ENCODE measurements at regions not wholly inside any gene's neighbourhood (a gene's known extent, or its start where the extent isn't known, plus 50 kb on each side); places are given as distances from the start of the nearest gene placed in this dataset.

DNA sequence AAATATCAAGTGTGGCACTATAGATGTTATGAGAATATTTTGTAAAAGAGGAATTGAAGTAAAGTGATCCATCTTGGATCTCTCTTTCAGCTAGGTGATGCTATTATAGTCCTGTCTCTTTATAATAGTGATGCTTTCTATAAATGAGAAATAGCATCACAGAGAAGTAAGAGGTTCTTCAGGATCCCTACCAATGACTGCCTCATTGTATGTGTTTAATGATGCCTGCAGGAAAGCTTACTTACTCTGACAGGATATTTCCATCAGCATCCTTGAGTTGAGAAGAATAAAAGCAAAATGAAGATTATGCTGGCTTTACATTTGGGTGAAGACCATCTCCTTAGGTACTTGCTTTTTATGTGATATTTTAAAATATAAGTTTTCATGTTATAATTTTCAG is 846.0 kb upstream of the LRFN5 start:
- H3K4me2 ChIP-seq (ENCODE audit: low read length): no peak overlapping the region
- H3K79me1 ChIP-seq (ENCODE audit: low read length): peaks cover 2% of the 10 kb centered on the region
- no peaks in the 10 kb centered on the region for H3K4me1 ChIP-seq (ENCODE audit: control insufficient read depth in 1 of 2, insufficient read depth in 2 of 2, low read length in 2 of 2)
- H4K12ac ChIP-seq (ENCODE audit: low read depth, low read length): no peak overlapping the region
- no peak overlapping the region for H3K9ac ChIP-seq (ENCODE audit: low read length)
- H3K18ac ChIP-seq (ENCODE audit: low read length): no peak overlapping the region
- no peak overlapping the region for H2BK12ac ChIP-seq (ENCODE audit: low read length)
- H3K27ac ChIP-seq (ENCODE audit: low read depth, low read length): no peak overlapping the region
- H3K14ac ChIP-seq (ENCODE audit: low read length): no peak overlapping the region
- H3K4me3 ChIP-seq (ENCODE audit: low read depth, low read length): no peak overlapping the region
- no peak overlapping the region for H4K8ac ChIP-seq (ENCODE audit: low read depth, low read length)
- no peak overlapping the region for H4K91ac ChIP-seq (ENCODE audit: low read depth, low read length)
- no peaks in the 10 kb centered on the region for H3K36me3 ChIP-seq (ENCODE audit: control insufficient read depth in 1 of 2, insufficient read depth in 2 of 2, low read length in 2 of 2)
- no peaks in the 10 kb centered on the region for H3K79me2 ChIP-seq (ENCODE audit: control insufficient read depth, insufficient read depth, low read length, poor library complexity)
- H2AFZ ChIP-seq (ENCODE audit: insufficient read depth, low read length, poor library complexity): no peak overlapping the region
- no peak for DNase-seq
- no peak overlapping the region for H2BK5ac ChIP-seq (ENCODE audit: low read depth, low read length, poor library complexity)
- H3K4ac ChIP-seq (ENCODE audit: low read depth, low read length): no peak overlapping the region
- no peaks in the 10 kb centered on the region for H3K9me3 ChIP-seq (ENCODE audit: insufficient read depth, low read depth, low read length)
- H3K23ac ChIP-seq (ENCODE audit: low read length): no peak overlapping the region
- H2AK5ac ChIP-seq (ENCODE audit: low read length): no peak overlapping the region
- H3K27me3 ChIP-seq (ENCODE audit: insufficient read depth, low read length): no peaks in the 10 kb centered on the region
- H2BK120ac ChIP-seq (ENCODE audit: insufficient read depth, low read length, poor library complexity): no peak overlapping the region

DNA sequence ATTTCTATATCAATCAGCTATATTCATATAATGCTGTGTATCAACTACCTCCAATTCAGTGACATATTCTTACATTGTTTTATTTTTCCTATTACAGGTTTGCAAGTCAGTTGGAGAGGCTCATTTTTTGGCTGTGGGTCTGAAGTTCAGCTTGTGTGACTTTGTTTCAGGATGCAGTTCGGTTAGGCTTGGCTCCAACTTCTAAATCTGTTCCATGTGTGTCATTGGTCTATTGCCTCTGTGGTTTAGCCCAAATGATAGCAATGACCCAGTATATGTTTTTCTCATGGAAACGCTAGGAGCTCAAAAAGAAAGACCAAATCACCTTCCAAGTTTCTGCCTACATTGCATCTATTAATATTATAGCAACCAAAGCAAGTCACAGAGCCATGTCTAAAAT is 848.6 kb upstream of the LRFN5 start:
- WGBS (ENCODE audit: extremely low coverage, insufficient coverage, insufficient read length): no CpG with 5 or more reads among the region's 2 CpGs
- DNase-seq: no peak
- Histone ChIP-seq H3K18ac (ENCODE audit: low read length) (no peak overlapping the region), H3K14ac (ENCODE audit: low read length) (no peak overlapping the region), H2BK5ac (ENCODE audit: low read depth, low read length, poor library complexity) (no peak overlapping the region), H3K23ac (ENCODE audit: low read length) (no peak overlapping the region), H3K27ac (ENCODE audit: low read depth, low read length) (no peak overlapping the region), H3K4me2 (ENCODE audit: low read length) (no peak overlapping the region), H2AK5ac (ENCODE audit: low read length) (no peak overlapping the region), H3K4me1 (ENCODE audit: control insufficient read depth in 1 of 2, insufficient read depth in 2 of 2, low read length in 2 of 2) (no peaks in the 10 kb centered on the region), H3K4me3 (ENCODE audit: low read depth, low read length) (no peak overlapping the region), H3K79me1 (ENCODE audit: low read length) (peaks cover 2% of the 10 kb centered on the region), H2AFZ (ENCODE audit: insufficient read depth, low read length, poor library complexity) (no peak overlapping the region), H3K4ac (ENCODE audit: low read depth, low read length) (no peak overlapping the region), H2BK12ac (ENCODE audit: low read length) (no peak overlapping the region), H4K91ac (ENCODE audit: low read depth, low read length) (no peak overlapping the region), H2BK120ac (ENCODE audit: insufficient read depth, low read length, poor library complexity) (no peak overlapping the region), H3K9me3 (ENCODE audit: insufficient read depth, low read depth, low read length) (no peaks in the 10 kb centered on the region), H4K8ac (ENCODE audit: low read depth, low read length) (no peak overlapping the region), H3K27me3 (ENCODE audit: insufficient read depth, low read length) (no peaks in the 10 kb centered on the region), H3K36me3 (ENCODE audit: control insufficient read depth in 1 of 2, insufficient read depth in 2 of 2, low read length in 2 of 2) (no peaks in the 10 kb centered on the region), H3K79me2 (ENCODE audit: control insufficient read depth, insufficient read depth, low read length, poor library complexity) (no peaks in the 10 kb centered on the region), H3K9ac (ENCODE audit: low read length) (no peak overlapping the region), H4K12ac (ENCODE audit: low read depth, low read length) (no peak overlapping the region)

DNA sequence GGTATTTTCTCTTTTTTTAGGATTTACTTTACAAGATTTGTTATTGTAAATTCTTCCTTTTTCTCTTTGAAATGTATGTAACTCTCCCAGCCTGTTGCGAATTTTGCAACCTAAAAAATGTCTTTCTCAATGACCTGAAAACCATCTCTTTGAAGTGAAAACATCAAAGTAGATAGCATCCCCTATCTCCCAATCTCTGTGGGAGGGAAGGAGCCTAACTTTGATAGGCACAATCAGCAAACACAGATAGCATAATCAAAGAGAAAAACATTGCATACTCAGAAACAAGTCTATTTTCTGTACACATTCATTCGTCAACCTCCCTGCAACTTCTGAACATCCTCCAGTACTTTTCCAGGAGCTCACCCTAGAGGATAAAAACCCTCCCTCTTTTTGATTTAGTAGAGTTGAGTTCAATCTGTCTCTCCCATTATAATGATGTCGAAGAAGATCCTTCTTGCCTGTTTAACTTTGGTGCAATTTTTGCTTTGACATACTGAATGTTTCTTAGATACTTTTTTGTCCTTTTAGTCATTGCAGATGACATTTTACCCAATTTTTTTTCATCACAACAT is 849.2 kb upstream of the LRFN5 start:
- Histone ChIP-seq H2BK12ac (ENCODE audit: low read length) (no peak overlapping the region), H3K4ac (ENCODE audit: low read depth, low read length) (no peak overlapping the region), H3K9ac (ENCODE audit: low read length) (no peak overlapping the region), H3K14ac (ENCODE audit: low read length) (no peak overlapping the region), H4K12ac (ENCODE audit: low read depth, low read length) (no peak overlapping the region), H3K4me3 (ENCODE audit: low read depth, low read length) (no peak overlapping the region), H3K4me2 (ENCODE audit: low read length) (no peak overlapping the region), H2BK5ac (ENCODE audit: low read depth, low read length, poor library complexity) (no peak overlapping the region), H3K79me2 (ENCODE audit: control insufficient read depth, insufficient read depth, low read length, poor library complexity) (no peaks in the 10 kb centered on the region), H3K27me3 (ENCODE audit: insufficient read depth, low read length) (no peaks in the 10 kb centered on the region), H3K27ac (ENCODE audit: low read depth, low read length) (no peak overlapping the region), H2AK5ac (ENCODE audit: low read length) (no peak overlapping the region), H3K4me1 (ENCODE audit: control insufficient read depth in 1 of 2, insufficient read depth in 2 of 2, low read length in 2 of 2) (no peaks in the 10 kb centered on the region), H3K9me3 (ENCODE audit: insufficient read depth, low read depth, low read length) (no peaks in the 10 kb centered on the region), H2BK120ac (ENCODE audit: insufficient read depth, low read length, poor library complexity) (no peak overlapping the region), H2AFZ (ENCODE audit: insufficient read depth, low read length, poor library complexity) (no peak overlapping the region), H3K79me1 (ENCODE audit: low read length) (peaks cover 2% of the 10 kb centered on the region), H4K91ac (ENCODE audit: low read depth, low read length) (no peak overlapping the region), H4K8ac (ENCODE audit: low read depth, low read length) (no peak overlapping the region), H3K18ac (ENCODE audit: low read length) (no peak overlapping the region), H3K36me3 (ENCODE audit: control insufficient read depth in 1 of 2, insufficient read depth in 2 of 2, low read length in 2 of 2) (no peaks in the 10 kb centered on the region), H3K23ac (ENCODE audit: low read length) (no peak overlapping the region)
- WGBS (ENCODE audit: extremely low coverage, insufficient coverage, insufficient read length): no CpG with 5 or more reads among the region's 3 CpGs
- DNase-seq: no peak

DNA sequence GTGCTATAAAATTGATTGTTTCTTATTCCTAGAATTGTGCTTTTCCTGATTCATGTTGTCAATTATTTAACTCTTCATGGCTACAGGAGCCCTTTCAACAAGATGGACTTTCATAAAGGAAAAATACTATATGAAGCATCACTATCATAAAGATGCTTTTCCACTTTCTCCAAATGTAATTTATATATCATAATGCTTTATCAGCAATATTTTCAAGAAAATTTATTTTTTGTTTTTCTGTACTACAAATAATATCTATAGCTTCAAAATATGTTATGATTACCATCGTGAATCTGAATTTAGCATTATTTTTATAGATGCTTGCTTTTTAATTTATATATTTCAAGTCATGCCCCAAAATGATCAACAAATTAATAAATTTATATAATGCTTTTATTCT is 873.5 kb upstream of the LRFN5 start:
- H3K9ac ChIP-seq (ENCODE audit: low read length): no peak overlapping the region

More for the DNA sequence above, 873.5 kb upstream of the LRFN5 start:
- Histone ChIP-seq H3K4ac (ENCODE audit: low read depth, low read length) (no peak overlapping the region), H3K27me3 (ENCODE audit: insufficient read depth, low read length) (no peaks in the 10 kb centered on the region), H3K79me2 (ENCODE audit: control insufficient read depth, insufficient read depth, low read length, poor library complexity) (no peaks in the 10 kb centered on the region), H2AFZ (ENCODE audit: insufficient read depth, low read length, poor library complexity) (no peak overlapping the region), H2BK12ac (ENCODE audit: low read length) (no peak overlapping the region), H2BK5ac (ENCODE audit: low read depth, low read length, poor library complexity) (no peak overlapping the region), H3K4me2 (ENCODE audit: low read length) (no peak overlapping the region), H2BK120ac (ENCODE audit: insufficient read depth, low read length, poor library complexity) (no peak overlapping the region), H4K12ac (ENCODE audit: low read depth, low read length) (no peak overlapping the region), H3K4me3 (ENCODE audit: low read depth, low read length) (no peak overlapping the region), H3K18ac (ENCODE audit: low read length) (no peak overlapping the region), H2AK5ac (ENCODE audit: low read length) (no peak overlapping the region), H3K27ac (ENCODE audit: low read depth, low read length) (no peak overlapping the region), H3K79me1 (ENCODE audit: low read length) (no peaks in the 10 kb centered on the region), H3K14ac (ENCODE audit: low read length) (no peak overlapping the region), H4K8ac (ENCODE audit: low read depth, low read length) (no peak overlapping the region), H3K9me3 (ENCODE audit: insufficient read depth, low read depth, low read length) (peaks cover 7% of the 10 kb centered on the region), H3K23ac (ENCODE audit: low read length) (no peak overlapping the region), H4K91ac (ENCODE audit: low read depth, low read length) (no peak overlapping the region), H3K36me3 (ENCODE audit: control insufficient read depth in 1 of 2, insufficient read depth in 2 of 2, low read length in 2 of 2) (peaks cover 0 to 2% of the 10 kb centered on the region in 2 experiments), H3K4me1 (ENCODE audit: control insufficient read depth in 1 of 2, insufficient read depth in 2 of 2, low read length in 2 of 2) (no peaks in the 10 kb centered on the region)
- DNase-seq: no peak
- WGBS (ENCODE audit: extremely low coverage, insufficient coverage, insufficient read length): no CpG with 5 or more reads among the region's 1 CpG

All from trophoblast cell (in vitro differentiated cells and primary cell).